IMR-90 (cell line): ENCODE measurements at regions not wholly inside any gene's neighbourhood (a gene's known extent, or its start where the extent isn't known, plus 50 kb on each side); places are given as distances from the start of the nearest gene placed in this dataset.

ENCODE experiments used
- ATAC-seq: fragments of 200-7000 bp; cut with Tn5 transposase; 2 replicates; pipeline ENCODE4 v1.9.1; 2020; ENCODE audit warnings: low read depth, mild to moderate bottlenecking, moderate library complexity
- BruUV-seq: library from RNA; stranded (reverse); fragments of 400-500 nt; replicated peaks from 2 replicates; lab custom pipeline; 2021; lab: Mats Ljungman, UMichigan
- CTCF ChIA-PET: fragments of 300-600 bp; formaldehyde crosslinking; extraction: SDS; loops from one replicate; lab custom pipeline; 2021; ENCODE audit warnings: antibody characterized with exemption; lab: Yijun Ruan, JAX
- POLR2A ChIA-PET: fragments of 300-600 bp; sonication (Branson Sonifier 250); formaldehyde crosslinking; loops from one replicate; lab custom pipeline; 2022; ENCODE audit warnings: antibody characterized with exemption; ENCODE audit not compliant: unreplicated experiment; lab: Charles Lee
- DNase-seq: peaks from one replicate; pipeline ENCODE4 v3.0.0; 2013
- H2AFZ ChIP-seq: replicated peaks from 2 replicates; pipeline ENCODE3; 2013; ENCODE audit warnings: low read length, mild to moderate bottlenecking; ENCODE audit not compliant: poor library complexity
- H2AK5ac ChIP-seq: 2 replicates; pipeline ENCODE4 v1.6.1; 2013; ENCODE audit warnings: low read depth, low read length, inconsistent platforms
- H2AK9ac ChIP-seq: replicated peaks from 2 replicates; pipeline ENCODE3; 2013; ENCODE audit warnings: mild to moderate bottlenecking, low read depth, low read length, moderate library complexity; ENCODE audit not compliant: poor library complexity
- H2BK120ac ChIP-seq: 2 replicates; pipeline ENCODE4 v1.6.1; 2013; ENCODE audit warnings: low read depth, low read length, inconsistent platforms
- H2BK15ac ChIP-seq: 3 replicates; pipeline ENCODE4 v1.6.1; 2013; ENCODE audit warnings: low read depth, low read length, inconsistent platforms
- H2BK20ac ChIP-seq: 2 replicates; pipeline ENCODE4 v1.6.1; 2013; ENCODE audit warnings: low read depth, mild to moderate bottlenecking, inconsistent platforms, low read length, moderate library complexity
- H2BK5ac ChIP-seq: 2 replicates; pipeline ENCODE4 v1.6.1; 2013; ENCODE audit warnings: mild to moderate bottlenecking, low read depth, low read length, inconsistent platforms; ENCODE audit not compliant: poor library complexity, severe bottlenecking
- H3K14ac ChIP-seq: replicated peaks from 2 replicates; pipeline ENCODE4 v1.6.1; 2013; ENCODE audit warnings: low read depth, low read length, inconsistent platforms
- H3K18ac ChIP-seq: 2 replicates; pipeline ENCODE4 v1.6.1; 2013; ENCODE audit warnings: low read depth, low read length, control low read depth
- H3K23ac ChIP-seq: 2 replicates; pipeline ENCODE4 v1.6.1; 2013; ENCODE audit warnings: low read depth, low read length, inconsistent platforms
- H3K27ac ChIP-seq: 2 replicates; pipeline ENCODE4 v1.5.1; 2013; ENCODE audit warnings: mild to moderate bottlenecking, control low read depth, low read length; ENCODE audit not compliant: insufficient read depth
- H3K27me3 ChIP-seq: 2 replicates; pipeline ENCODE4 v1.6.1; 2013; ENCODE audit warnings: low read length; ENCODE audit not compliant: control insufficient read depth, insufficient read depth
- H3K36me3 ChIP-seq: 2 replicates; pipeline ENCODE4 v1.6.1; 2013; ENCODE audit warnings: low read length, mixed read lengths; ENCODE audit not compliant: control insufficient read depth, insufficient read depth
- H3K4ac ChIP-seq: 2 replicates; pipeline ENCODE4 v1.6.1; 2013; ENCODE audit warnings: low read depth, low read length, inconsistent platforms
- H3K4me1 ChIP-seq: 2 replicates; pipeline ENCODE4 v1.6.1; 2013; ENCODE audit warnings: low read length, mixed read lengths; ENCODE audit not compliant: control insufficient read depth, insufficient read depth
- H3K4me2 ChIP-seq: 2 replicates; pipeline ENCODE4 v1.6.1; 2013; ENCODE audit warnings: low read depth, mild to moderate bottlenecking, control low read depth, low read length, moderate library complexity
- H3K4me3 ChIP-seq: 2 replicates; pipeline ENCODE4 v1.5.1; 2013; ENCODE audit warnings: low read depth, mild to moderate bottlenecking, control low read depth, low read length, moderate library complexity; ENCODE audit not compliant: insufficient read depth
- H3K56ac ChIP-seq: 2 replicates; pipeline ENCODE4 v1.6.1; 2013; ENCODE audit warnings: low read length, inconsistent platforms; ENCODE audit not compliant: insufficient read depth; ENCODE audit errors: extremely low read depth
- H3K79me1 ChIP-seq, 2 experiments: 2 replicates each; pipeline ENCODE4 v1.6.1; 2013; ENCODE audit warnings: low read length in 2 of 2, inconsistent platforms in 1 of 2, low read depth in 1 of 2
- H3K9ac ChIP-seq: 2 replicates; pipeline ENCODE4 v1.6.1; 2013; ENCODE audit warnings: low read depth, low read length, control low read depth
- H3K9me1 ChIP-seq: 2 replicates; pipeline ENCODE4 v1.6.1; 2013; ENCODE audit warnings: low read length, inconsistent platforms; ENCODE audit not compliant: insufficient read depth
- H3K9me3 ChIP-seq: 2 replicates; pipeline ENCODE4 v1.6.1; 2013; ENCODE audit warnings: low read length; ENCODE audit not compliant: control insufficient read depth, insufficient read depth
- H4K20me1 ChIP-seq: 2 replicates; pipeline ENCODE4 v1.6.1; 2013; ENCODE audit warnings: low read length, inconsistent platforms; ENCODE audit not compliant: insufficient read depth
- H4K5ac ChIP-seq: 2 replicates; pipeline ENCODE4 v1.6.1; 2013; ENCODE audit warnings: mild to moderate bottlenecking, low read depth, low read length, control low read depth
- H4K8ac ChIP-seq, 2 experiments: 2 replicates each; pipeline ENCODE4 v1.6.1; 2013; ENCODE audit warnings: low read depth in 2 of 2, low read length in 2 of 2, control low read depth in 1 of 2, inconsistent platforms in 1 of 2
- H4K91ac ChIP-seq: 2 replicates; pipeline ENCODE4 v1.6.1; 2013; ENCODE audit warnings: low read depth, low read length, inconsistent platforms; ENCODE audit not compliant: insufficient read depth
- CHD1 ChIP-seq: IDR thresholded peaks from 2 replicates; pipeline ENCODE4 v1.6.1; 2012; ENCODE audit warnings: low read depth, low read length, improper control_type of control experiment
- ELK1 ChIP-seq: fragments of 150-350 bp; IDR thresholded peaks from 2 replicates; pipeline ENCODE4 v1.6.1; 2016; ENCODE audit warnings: low read depth, mild to moderate bottlenecking, low read length, moderate library complexity, borderline replicate concordance
- MAZ ChIP-seq: IDR thresholded peaks from 2 replicates; pipeline ENCODE4 v1.6.1; 2012; ENCODE audit warnings: low read depth, mild to moderate bottlenecking, low read length, improper control_type of control experiment, moderate library complexity, borderline replicate concordance
- MXI1 ChIP-seq: IDR thresholded peaks from 2 replicates; pipeline ENCODE4 v1.6.1; 2012; ENCODE audit warnings: low read depth, mild to moderate bottlenecking, low read length, moderate library complexity, borderline replicate concordance
- POLR2A ChIP-seq: IDR thresholded peaks from 2 replicates; pipeline ENCODE4 v1.6.1; 2012; ENCODE audit warnings: mild to moderate bottlenecking, low read depth, low read length
- RFX5 ChIP-seq: IDR thresholded peaks from 2 replicates; pipeline ENCODE4 v1.8.0; 2012; ENCODE audit warnings: low read depth, mild to moderate bottlenecking, low read length, moderate library complexity
- WGBS, 2 experiments: methylation state at CpG; one replicate each; pipeline versions ENCODE4 v1.1.5 to v1.1.7; 2013; ENCODE audit warnings: missing lambda C conversion rate in 2 of 2; ENCODE audit not compliant: insufficient read length in 1 of 2; ENCODE audit errors: extremely low coverage in 2 of 2; 5-methylcytosine and 5-hydroxymethylcytosine counted together
- dilution Hi-C: fragments of 300-500 bp; cut with HindIII; formaldehyde crosslinking; loops from one replicate; pipeline ENCODE4 v1.14.3; 2018; ENCODE audit warnings: low sequenced_read_pairs; ENCODE audit not compliant: unreplicated experiment
- in situ Hi-C: fragments of 300-500 bp; cut with MboI; formaldehyde crosslinking; loops from 3 replicates; pipeline ENCODE4 v1.14.3; 2019; ENCODE audit warnings: low sequenced_read_pairs, inconsistent platforms, mixed read lengths
- intact Hi-C: fragments of 100-400 bp; cut with micrococcal nuclease; formaldehyde crosslinking; loops from 2 replicates; pipeline ENCODE4 v1.10.0; 2022
- TF ChIP-seq, protein P1 (sequence below): fragments of 150-350 bp; IDR thresholded peaks from 2 replicates; pipeline ENCODE4 v1.6.1; 2017; ENCODE audit warnings: mild to moderate bottlenecking, antibody characterized with exemption, low read length, low read depth

DNA sequence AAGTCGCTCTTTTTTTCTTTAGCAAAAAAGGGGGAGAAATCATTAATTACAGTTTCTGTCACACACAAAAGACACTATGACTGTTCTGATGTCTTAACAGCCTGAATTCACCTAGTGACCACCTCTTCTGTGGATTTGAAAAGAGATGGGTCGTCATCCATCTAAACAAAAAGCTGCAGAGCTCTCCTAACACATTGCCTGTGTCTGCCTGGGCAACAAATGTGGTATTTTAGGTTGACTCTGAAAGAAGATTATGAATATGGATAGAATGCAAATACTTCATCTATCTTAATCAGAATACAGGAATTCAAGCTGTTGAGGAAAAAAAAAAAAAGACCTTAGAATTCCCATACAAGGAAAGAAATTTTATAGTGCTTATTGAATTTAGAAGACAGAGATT lies 304.4 kb upstream of the ADGRL2 start:
- ChIA-PET POLR2A (no interaction called here), CTCF (interaction anchor here (0.6 kb wide), 1 partner anchor 358 kb away, joined by 6 read pairs; no protein-coding TSS in a partner anchor)
- Histone ChIP-seq H4K20me1 (no peaks in the 10 kb centered on the region), H2AK5ac (no peak overlapping the region), H2AFZ (no peak overlapping the region), H4K5ac (no peak overlapping the region), H3K23ac (no peak overlapping the region), H3K14ac (no peak overlapping the region), H3K4me2 (no peak overlapping the region), H4K91ac (no peak overlapping the region), H3K27me3 (no peaks in the 10 kb centered on the region), H2AK9ac (no peak overlapping the region), H4K8ac (no peak overlapping the region), H3K18ac (no peak overlapping the region), H3K79me1 (no peaks in the 10 kb centered on the region), H3K9ac (no peak overlapping the region), H3K4me1 (no peaks in the 10 kb centered on the region), H3K9me3 (no peaks in the 10 kb centered on the region), H3K27ac (no peak overlapping the region), H3K4ac (no peak overlapping the region), H3K4me3 (no peak overlapping the region), H3K36me3 (no peaks in the 10 kb centered on the region), H2BK120ac (no peak overlapping the region), H2BK20ac (no peak overlapping the region), H3K9me1 (no peaks in the 10 kb centered on the region), H3K56ac (no peak overlapping the region), H2BK5ac (no peak overlapping the region), H2BK15ac (no peak overlapping the region)
- dilution Hi-C loops (no loop called here), in situ Hi-C loops (no loop called here), intact Hi-C loops (no loop called here)
- ATAC-seq = no peak
- no TSS peak for BruUV-seq
- no peak for DNase-seq
- WGBS, 2 experiments = no CpG with 5 or more reads among the region's 2 CpGs
- TF ChIP-seq RFX5 = no peak
- TF ChIP-seq, protein P1, sequence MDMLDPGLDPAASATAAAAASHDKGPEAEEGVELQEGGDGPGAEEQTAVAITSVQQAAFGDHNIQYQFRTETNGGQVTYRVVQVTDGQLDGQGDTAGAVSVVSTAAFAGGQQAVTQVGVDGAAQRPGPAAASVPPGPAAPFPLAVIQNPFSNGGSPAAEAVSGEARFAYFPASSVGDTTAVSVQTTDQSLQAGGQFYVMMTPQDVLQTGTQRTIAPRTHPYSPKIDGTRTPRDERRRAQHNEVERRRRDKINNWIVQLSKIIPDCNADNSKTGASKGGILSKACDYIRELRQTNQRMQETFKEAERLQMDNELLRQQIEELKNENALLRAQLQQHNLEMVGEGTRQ = no peak
- TF ChIP-seq CHD1 = no peak
- TF ChIP-seq MAZ = no peak
- no peak for TF ChIP-seq ELK1
- TF ChIP-seq MXI1 = no peak
- no peak for TF ChIP-seq POLR2A
